ENCODE measurements at regions not wholly inside any gene's neighbourhood (a gene's known extent, or its start where the extent isn't known, plus 50 kb on each side); places are given as distances from the start of the nearest gene placed in this dataset.

- no peak overlapping the region for H3K27ac ChIP-seq (ENCODE audit: insufficient read depth in 1 of 2, low read depth in 1 of 2, low read length in 2 of 2, poor library complexity in 1 of 2, severe bottlenecking in 2 of 2)
- peaks cover 0 to 19% (median 11%) of the 10 kb centered on the region in 4 experiments for H3K4me1 ChIP-seq (ENCODE audit: control extremely low read depth in 1 of 4, control insufficient read depth in 4 of 4, insufficient read depth in 4 of 4, low read length in 3 of 4)
- H3K9me3 ChIP-seq (ENCODE audit: control extremely low read depth in 1 of 5, control insufficient read depth in 4 of 5, insufficient read depth in 2 of 5, low read depth in 1 of 5, low read length in 4 of 5), result no peaks in the 10 kb centered on the region
- H3K4me3 ChIP-seq (ENCODE audit: control insufficient read depth in 1 of 7, extremely low read depth in 1 of 7, insufficient read depth in 4 of 7, low read depth in 2 of 7, low read length in 6 of 7), result peak overlapping the region in 2 of 7 experiments; percentile 36 to 45
- 1% methylated on average over 11 of the region's 14 CpGs for WGBS (ENCODE audit: insufficient coverage)
- H3K27me3 ChIP-seq (replicated peaks in 2 of 5; ENCODE audit: control insufficient read depth in 4 of 5, insufficient read depth in 5 of 5, low read length in 4 of 5), result peaks cover 0 to 28% (median 0%) of the 10 kb centered on the region in 5 experiments
- ChIA-PET CTCF (interaction anchor here (0.5 kb wide), 1 partner anchor 128 kb away, joined by 3 read pairs; no protein-coding TSS in a partner anchor), POLR2A (no interaction called here)
- DNase-seq, result peak; percentile 83 to 90 (median 87)
- no peaks in the 10 kb centered on the region for H3K36me3 ChIP-seq (ENCODE audit: control insufficient read depth in 4 of 4, insufficient read depth in 4 of 4, low read length in 3 of 4)
Measured at GRCh38 chr5:174608631-174609097, 115.7 kb upstream of the MSX2 start.

- ChIA-PET POLR2A (no interaction called here), CTCF (no interaction called here)
- Histone ChIP-seq H3K4me1 (ENCODE audit: control extremely low read depth in 1 of 4, control insufficient read depth in 4 of 4, insufficient read depth in 4 of 4, low read length in 3 of 4) (peaks cover 0 to 19% (median 11%) of the 10 kb centered on the region in 4 experiments), H3K27ac (ENCODE audit: insufficient read depth in 1 of 2, low read depth in 1 of 2, low read length in 2 of 2, poor library complexity in 1 of 2, severe bottlenecking in 2 of 2) (no peak overlapping the region), H3K36me3 (ENCODE audit: control insufficient read depth in 4 of 4, insufficient read depth in 4 of 4, low read length in 3 of 4) (no peaks in the 10 kb centered on the region), H3K4me3 (ENCODE audit: control insufficient read depth in 1 of 7, extremely low read depth in 1 of 7, insufficient read depth in 4 of 7, low read depth in 2 of 7, low read length in 6 of 7) (no peak overlapping the region), H3K9me3 (ENCODE audit: control extremely low read depth in 1 of 5, control insufficient read depth in 4 of 5, insufficient read depth in 2 of 5, low read depth in 1 of 5, low read length in 4 of 5) (no peaks in the 10 kb centered on the region), H3K27me3 (replicated peaks in 2 of 5; ENCODE audit: control insufficient read depth in 4 of 5, insufficient read depth in 5 of 5, low read length in 4 of 5) (peaks cover 0 to 28% (median 0%) of the 10 kb centered on the region in 5 experiments)
- peak in 1 of 3 donors; percentile 2 for DNase-seq
- 46% methylated on average over 9 of the region's 14 CpGs for WGBS (ENCODE audit: insufficient coverage)
Measured at GRCh38 chr5:174609116-174609515, 115.3 kb upstream of the MSX2 start.

GRCh38 chr5:174610968-174611367 lies 113.4 kb upstream of the MSX2 start:
- peaks cover 0 to 28% (median 2%) of the 10 kb centered on the region in 5 experiments for H3K27me3 ChIP-seq (replicated peaks in 2 of 5; ENCODE audit: control insufficient read depth in 4 of 5, insufficient read depth in 5 of 5, low read length in 4 of 5)
- WGBS (ENCODE audit: insufficient coverage), result 88% methylated on average over 7 of the region's 8 CpGs
- no peak overlapping the region for H3K4me3 ChIP-seq (ENCODE audit: control insufficient read depth in 1 of 7, extremely low read depth in 1 of 7, insufficient read depth in 4 of 7, low read depth in 2 of 7, low read length in 6 of 7)
- peaks cover 0 to 19% (median 11%) of the 10 kb centered on the region in 4 experiments for H3K4me1 ChIP-seq (ENCODE audit: control extremely low read depth in 1 of 4, control insufficient read depth in 4 of 4, insufficient read depth in 4 of 4, low read length in 3 of 4)
- POLR2A ChIA-PET, result no interaction called here
- no peaks in the 10 kb centered on the region for H3K36me3 ChIP-seq (ENCODE audit: control insufficient read depth in 4 of 4, insufficient read depth in 4 of 4, low read length in 3 of 4)
- no peak overlapping the region for H3K27ac ChIP-seq (ENCODE audit: insufficient read depth in 1 of 2, low read depth in 1 of 2, low read length in 2 of 2, poor library complexity in 1 of 2, severe bottlenecking in 2 of 2)
- CTCF ChIA-PET, result interaction anchor here (0.5 kb wide), 1 partner anchor 567 kb away, joined by 3 read pairs; no protein-coding TSS in a partner anchor
- H3K9me3 ChIP-seq (ENCODE audit: control extremely low read depth in 1 of 5, control insufficient read depth in 4 of 5, insufficient read depth in 2 of 5, low read depth in 1 of 5, low read length in 4 of 5), result peaks cover 0 to 2% (median 0%) of the 10 kb centered on the region in 5 experiments
- DNase-seq, result no peak

GRCh38 chr5:174612686-174613085 lies 111.7 kb upstream of the MSX2 start:
- POLR2A ChIA-PET, result no interaction called here
- WGBS (ENCODE audit: insufficient coverage), result 100% methylated on average over 2 of the region's 2 CpGs
- no peak for DNase-seq
- CTCF ChIA-PET, result interaction anchor here (1.3 kb wide), 1 partner anchor 84 kb away, joined by 3 read pairs; no protein-coding TSS in a partner anchor
- Histone ChIP-seq H3K27ac (ENCODE audit: insufficient read depth in 1 of 2, low read depth in 1 of 2, low read length in 2 of 2, poor library complexity in 1 of 2, severe bottlenecking in 2 of 2) (no peak overlapping the region), H3K27me3 (replicated peaks in 2 of 5; ENCODE audit: control insufficient read depth in 4 of 5, insufficient read depth in 5 of 5, low read length in 4 of 5) (peaks cover 0 to 20% (median 2%) of the 10 kb centered on the region in 5 experiments), H3K9me3 (ENCODE audit: control extremely low read depth in 1 of 5, control insufficient read depth in 4 of 5, insufficient read depth in 2 of 5, low read depth in 1 of 5, low read length in 4 of 5) (peaks cover 0 to 2% (median 0%) of the 10 kb centered on the region in 5 experiments), H3K4me3 (ENCODE audit: control insufficient read depth in 1 of 7, extremely low read depth in 1 of 7, insufficient read depth in 4 of 7, low read depth in 2 of 7, low read length in 6 of 7) (no peak overlapping the region), H3K36me3 (ENCODE audit: control insufficient read depth in 4 of 4, insufficient read depth in 4 of 4, low read length in 3 of 4) (no peaks in the 10 kb centered on the region), H3K4me1 (ENCODE audit: control extremely low read depth in 1 of 4, control insufficient read depth in 4 of 4, insufficient read depth in 4 of 4, low read length in 3 of 4) (peaks cover 0 to 17% (median 11%) of the 10 kb centered on the region in 4 experiments)

GRCh38 chr5:174614500-174615135 lies 109.8 kb upstream of the MSX2 start:
- no peaks in the 10 kb centered on the region for H3K36me3 ChIP-seq (ENCODE audit: control insufficient read depth in 4 of 4, insufficient read depth in 4 of 4, low read length in 3 of 4)
- H3K4me1 ChIP-seq (ENCODE audit: control extremely low read depth in 1 of 4, control insufficient read depth in 4 of 4, insufficient read depth in 4 of 4, low read length in 3 of 4), result peaks cover 0 to 3% (median 0%) of the 10 kb centered on the region in 4 experiments
- H3K9me3 ChIP-seq (ENCODE audit: control extremely low read depth in 1 of 5, control insufficient read depth in 4 of 5, insufficient read depth in 2 of 5, low read depth in 1 of 5, low read length in 4 of 5), result peaks cover 0 to 2% (median 0%) of the 10 kb centered on the region in 5 experiments
- H3K27ac ChIP-seq (ENCODE audit: insufficient read depth in 1 of 2, low read depth in 1 of 2, low read length in 2 of 2, poor library complexity in 1 of 2, severe bottlenecking in 2 of 2), result no peak overlapping the region
- ChIA-PET CTCF (no interaction called here), POLR2A (no interaction called here)
- peaks cover 0 to 16% (median 7%) of the 10 kb centered on the region in 5 experiments for H3K27me3 ChIP-seq (replicated peaks in 2 of 5; ENCODE audit: control insufficient read depth in 4 of 5, insufficient read depth in 5 of 5, low read length in 4 of 5)
- DNase-seq, result no peak
- 100% methylated on average over 1 of the region's 2 CpGs for WGBS (ENCODE audit: insufficient coverage)
- no peak overlapping the region for H3K4me3 ChIP-seq (ENCODE audit: control insufficient read depth in 1 of 7, extremely low read depth in 1 of 7, insufficient read depth in 4 of 7, low read depth in 2 of 7, low read length in 6 of 7)

GRCh38 chr5:174616036-174616435 lies 108.3 kb upstream of the MSX2 start:
- no peak overlapping the region for H3K27ac ChIP-seq (ENCODE audit: insufficient read depth in 1 of 2, low read depth in 1 of 2, low read length in 2 of 2, poor library complexity in 1 of 2, severe bottlenecking in 2 of 2)
- ChIA-PET POLR2A (no interaction called here), CTCF (no interaction called here)
- peaks cover 0 to 14% (median 4%) of the 10 kb centered on the region in 5 experiments for H3K27me3 ChIP-seq (replicated peaks in 2 of 5; ENCODE audit: control insufficient read depth in 4 of 5, insufficient read depth in 5 of 5, low read length in 4 of 5)
- H3K9me3 ChIP-seq (ENCODE audit: control extremely low read depth in 1 of 5, control insufficient read depth in 4 of 5, insufficient read depth in 2 of 5, low read depth in 1 of 5, low read length in 4 of 5), result peaks cover 0 to 2% (median 0%) of the 10 kb centered on the region in 5 experiments
- no peak for DNase-seq
- no peak overlapping the region for H3K4me3 ChIP-seq (ENCODE audit: control insufficient read depth in 1 of 7, extremely low read depth in 1 of 7, insufficient read depth in 4 of 7, low read depth in 2 of 7, low read length in 6 of 7)
- WGBS (ENCODE audit: insufficient coverage), result no CpG with 5 or more reads among the region's 2 CpGs
- peaks cover 0 to 3% (median 0%) of the 10 kb centered on the region in 4 experiments for H3K4me1 ChIP-seq (ENCODE audit: control extremely low read depth in 1 of 4, control insufficient read depth in 4 of 4, insufficient read depth in 4 of 4, low read length in 3 of 4)
- H3K36me3 ChIP-seq (ENCODE audit: control insufficient read depth in 4 of 4, insufficient read depth in 4 of 4, low read length in 3 of 4), result no peaks in the 10 kb centered on the region

- 90% methylated on average over 2 of the region's 2 CpGs for WGBS (ENCODE audit: insufficient coverage)
- Histone ChIP-seq H3K4me3 (ENCODE audit: control insufficient read depth in 1 of 7, extremely low read depth in 1 of 7, insufficient read depth in 4 of 7, low read depth in 2 of 7, low read length in 6 of 7) (no peak overlapping the region), H3K27ac (ENCODE audit: insufficient read depth in 1 of 2, low read depth in 1 of 2, low read length in 2 of 2, poor library complexity in 1 of 2, severe bottlenecking in 2 of 2) (no peak overlapping the region), H3K9me3 (ENCODE audit: control extremely low read depth in 1 of 5, control insufficient read depth in 4 of 5, insufficient read depth in 2 of 5, low read depth in 1 of 5, low read length in 4 of 5) (peaks cover 0 to 2% (median 0%) of the 10 kb centered on the region in 5 experiments), H3K4me1 (ENCODE audit: control extremely low read depth in 1 of 4, control insufficient read depth in 4 of 4, insufficient read depth in 4 of 4, low read length in 3 of 4) (peaks cover 0 to 3% (median 0%) of the 10 kb centered on the region in 4 experiments), H3K36me3 (ENCODE audit: control insufficient read depth in 4 of 4, insufficient read depth in 4 of 4, low read length in 3 of 4) (no peaks in the 10 kb centered on the region), H3K27me3 (replicated peaks in 2 of 5; ENCODE audit: control insufficient read depth in 4 of 5, insufficient read depth in 5 of 5, low read length in 4 of 5) (peaks cover 0 to 13% (median 4%) of the 10 kb centered on the region in 5 experiments)
- ChIA-PET CTCF (no interaction called here), POLR2A (no interaction called here)
- no peak for DNase-seq
Measured at GRCh38 chr5:174617285-174617684, 107.1 kb upstream of the MSX2 start.

Measured in common myeloid progenitor, CD34-positive (primary cell).